Heart left ventricle (tissue), 16 donors: ENCODE measurements at regions not wholly inside any gene's neighbourhood (a gene's known extent, or its start where the extent isn't known, plus 50 kb on each side); places are given as distances from the start of the nearest gene placed in this dataset.
"Not testable (repeated sequence)": the region's sequence is repeated elsewhere in the genome, so short reads cannot be mapped to it uniquely, and the experiment has no call there.

Experiments
- ATAC-seq, 4 donors: fragments of 200-7000 bp; cut with Tn5 transposase; one replicate each; pipeline ENCODE4 v1.9.1; 2020 to 2022; ENCODE audit warnings: moderate library complexity in 4 of 4, mild to moderate bottlenecking in 3 of 4, moderate number of reproducible peaks in 1 of 4
- DNase-seq, 5 donors: peaks; one replicate each; pipeline ENCODE4 v3.0.0-alpha.2; 2020
- H3K27ac ChIP-seq, 12 donors: fragments of 200-600 bp; sonication (generic) in 4 of 12; one replicate each; pipeline versions ENCODE4 v1.5.0 to v1.8.0; 2016 to 2022; ENCODE audit warnings: mild to moderate bottlenecking in 2 of 12
- H3K27me3 ChIP-seq, 9 donors: fragments of 200-600 bp; sonication (generic) in 2 of 9; one replicate each; pipeline versions ENCODE4 v1.5.1 to v1.8.0; 2016 to 2022; ENCODE audit warnings: mild to moderate bottlenecking in 3 of 9
- H3K36me3 ChIP-seq, 9 donors: fragments of 200-600 bp; sonication (generic) in 2 of 9; one replicate each; pipeline versions ENCODE4 v1.5.0 to v1.8.0; 2018 to 2022; ENCODE audit warnings: mild to moderate bottlenecking in 2 of 9
- H3K4me1 ChIP-seq, 12 donors: fragments of 200-600 bp; sonication (generic) in 4 of 12; one replicate each; pipeline versions ENCODE4 v1.5.0 to v1.8.0; 2016 to 2022; ENCODE audit warnings: mild to moderate bottlenecking in 3 of 12
- H3K4me3 ChIP-seq, 12 donors: fragments of 200-600 bp; sonication (generic) in 4 of 12; one replicate each; pipeline versions ENCODE4 v1.5.0 to v1.8.0; 2017 to 2022; ENCODE audit warnings: mild to moderate bottlenecking in 9 of 12, moderate library complexity in 4 of 12
- H3K9me3 ChIP-seq, 12 donors: fragments of 200-600 bp; sonication (generic) in 4 of 12; one replicate each; pipeline versions ENCODE4 v1.5.0 to v1.8.0; 2016 to 2022; ENCODE audit warnings: mild to moderate bottlenecking in 1 of 12
- CTCF ChIP-seq, 12 donors: fragments of 200-600 bp; sonication (generic) in 4 of 12; IDR thresholded peaks; one replicate each; pipeline versions ENCODE4 v1.5.0 to v1.8.0; 2018 to 2022; ENCODE audit warnings: antibody characterized with exemption in 12 of 12, mild to moderate bottlenecking in 5 of 12
- POLR2A ChIP-seq, 2 donors: fragments of 450-650 bp; IDR thresholded peaks; one replicate each; pipeline ENCODE4 v1.6.1; 2017; ENCODE audit warnings: antibody characterized with exemption in 2 of 2, mild to moderate bottlenecking in 2 of 2, moderate library complexity in 2 of 2
- WGBS, 4 donors: extraction: QIAGEN DNeasy Blood & Tissue Kit in 2 of 4; methylation state at CpG; one replicate each; pipeline versions ENCODE4 v1.1.5 to v1.1.7; 2013 to 2018; 5-methylcytosine and 5-hydroxymethylcytosine counted together
- intact Hi-C, 10 donors: fragments of 100-400 bp; cut with DNase I; formaldehyde crosslinking; loops; one replicate each; pipeline versions ENCODE4 v1.11.1 to v1.14.2; 2022
- donor health status: ischemic (EF 13 %, LVEDD 7.1; RV severe dilation, severe dysfunction).
- donor health status: healthy with polysubstance abuse.
- donor health status: DM: no; HTN: yes; CAD: no.
- donor health status: DM: no; HTN: no; CAD: no.
- donor health status: ischemic (EF 25% LVEDD 6.9; RV normal size, moderate dysfunction).
- donor health status: ischemic (EF 25% LVEDD 5.7; RV mildly dilated, moderate dysfunction).
- donor health status: healthy.
- donor health status: DM: yes; HTN: yes; CAD: no.
- donor health status: ischemic (EF 35%, LVEDD 5.7; RV mildly dilated, moderate dysfunction).
- donor health status: nonischemic (EF 11% LVEDD 7.7; RV severe dilation, severe dysfunction).
- donor health status: DM: yes; HTN: yes; CAD: no.
- donor health status: PGD.
- donor health status: ischemic (EF 29% LVEDD 5.4; RV normal size, mild dysfunction).
- donor health status: nonischemic (EF 23%, LVEDD 6.1; RV moderate dilation, normal function).

- Histone ChIP-seq H3K27ac (no peak overlapping the region), H3K9me3 (no peaks in the 10 kb centered on the region), H3K4me3 (no peak overlapping the region), H3K27me3 (no peaks in the 10 kb centered on the region), H3K36me3 (no peaks in the 10 kb centered on the region), H3K4me1 (no peaks in the 10 kb centered on the region)
- DNase-seq (no peak), ATAC-seq (no peak)
- 65 to 90% (median 84%) methylated on average over 1 of the region's 1 CpG for WGBS, 4 donors
- no peak for TF ChIP-seq POLR2A (IDR thresholded peaks at IDR 0.05)
- TF ChIP-seq CTCF (IDR thresholded peaks at IDR 0.05) = no peak
- intact Hi-C loops = no loop called here
Observed at GRCh38 chrX:142296421-142296820, 91.3 kb upstream of the MAGEC2 start.

GRCh38 chrX:142295190-142295589, 90.1 kb upstream of the MAGEC2 start:
- Histone ChIP-seq H3K27me3 (no peaks in the 10 kb centered on the region), H3K4me3 (no peak overlapping the region), H3K27ac (no peak overlapping the region), H3K4me1 (no peaks in the 10 kb centered on the region), H3K36me3 (no peaks in the 10 kb centered on the region), H3K9me3 (no peaks in the 10 kb centered on the region)
- TF ChIP-seq CTCF (IDR thresholded peaks at IDR 0.05) = no peak
- TF ChIP-seq POLR2A (IDR thresholded peaks at IDR 0.05) = no peak
- ATAC-seq = no peak
- WGBS, 4 donors = 61 to 68% (median 64%) methylated on average over 3 of the region's 3 CpGs
- DNase-seq = no peak
- intact Hi-C loops = no loop called here

- DNase-seq, intact Hi-C loops, H3K4me3 ChIP-seq, H3K36me3 ChIP-seq, H3K9me3 ChIP-seq, H3K27ac ChIP-seq, H3K27me3 ChIP-seq, ATAC-seq, H3K4me1 ChIP-seq: not testable (repeated sequence)
- 69 to 88% (median 81%) methylated on average over 7 of the region's 7 CpGs for WGBS, 4 donors
Observed at GRCh38 chrX:142270166-142270565, 65.1 kb upstream of the MAGEC2 start.

- TF ChIP-seq POLR2A (IDR thresholded peaks at IDR 0.05) (no peak), CTCF (IDR thresholded peaks at IDR 0.05) (no peak)
- 70 to 87% (median 84%) methylated on average over 9 to 10 of the region's 10 CpGs for WGBS, 4 donors
- H3K36me3 ChIP-seq = no peaks in the 10 kb centered on the region
- no peaks in the 10 kb centered on the region for H3K27me3 ChIP-seq
- H3K4me3 ChIP-seq = no peak overlapping the region
- H3K27ac ChIP-seq = no peak overlapping the region
- no peaks in the 10 kb centered on the region for H3K9me3 ChIP-seq
- DNase-seq (no peak), ATAC-seq (no peak)
- intact Hi-C loops = no loop called here
- no peaks in the 10 kb centered on the region for H3K4me1 ChIP-seq
Observed at GRCh38 chrX:142266417-142266816, 61.3 kb upstream of the MAGEC2 start.

GRCh38 chrX:142265549-142265948, 60.5 kb upstream of the MAGEC2 start:
- H3K36me3 ChIP-seq, H3K4me1 ChIP-seq, DNase-seq, intact Hi-C loops, ATAC-seq, H3K27me3 ChIP-seq, H3K9me3 ChIP-seq, H3K4me3 ChIP-seq, H3K27ac ChIP-seq: not testable (repeated sequence)
- 84 to 94% (median 89%) methylated on average over 16 of the region's 16 CpGs for WGBS, 4 donors
